Hepatocyte (in vitro differentiated cells): ENCODE measurements at regions not wholly inside any gene's neighbourhood (a gene's known extent, or its start where the extent isn't known, plus 50 kb on each side); places are given as distances from the start of the nearest gene placed in this dataset.

Experiments
- EZH2phosphoT487 ChIP-seq: fragments of 200-600 bp; sonication (generic); IDR thresholded peaks from one replicate; pipeline ENCODE4 v1.6.1; 2018; ENCODE audit warnings: antibody characterized with exemption, mild to moderate bottlenecking, low read depth, moderate library complexity; ENCODE audit not compliant: unreplicated experiment, severe bottlenecking
- TF ChIP-seq, protein P1 (sequence below): fragments of 200-600 bp; sonication (generic); IDR thresholded peaks from 2 replicates; pipeline ENCODE4 v1.5.1; 2016; ENCODE audit warnings: antibody characterized with exemption, mild to moderate bottlenecking; ENCODE audit not compliant: poor library complexity

DNA sequence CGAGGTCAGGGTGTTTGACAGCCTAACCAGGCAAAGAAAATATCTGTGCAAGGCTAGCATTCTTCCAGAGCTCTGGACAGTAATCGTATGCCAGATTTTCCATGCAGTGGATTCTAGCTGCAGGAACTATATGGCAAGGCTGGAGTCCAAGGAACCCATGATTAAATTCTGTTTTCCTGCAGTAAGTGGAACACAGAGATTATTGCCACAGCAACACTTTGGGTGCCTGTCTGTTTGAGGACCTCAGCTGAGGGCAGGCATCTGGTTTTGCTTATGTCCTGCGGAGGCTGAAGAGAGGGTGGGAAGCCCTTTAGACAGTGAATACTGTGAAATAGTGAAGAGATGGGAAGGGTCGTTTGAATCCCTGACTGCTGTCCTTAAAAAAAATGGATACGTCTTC lies 104.4 kb downstream of the DAD1 start:
- TF ChIP-seq, protein P1, sequence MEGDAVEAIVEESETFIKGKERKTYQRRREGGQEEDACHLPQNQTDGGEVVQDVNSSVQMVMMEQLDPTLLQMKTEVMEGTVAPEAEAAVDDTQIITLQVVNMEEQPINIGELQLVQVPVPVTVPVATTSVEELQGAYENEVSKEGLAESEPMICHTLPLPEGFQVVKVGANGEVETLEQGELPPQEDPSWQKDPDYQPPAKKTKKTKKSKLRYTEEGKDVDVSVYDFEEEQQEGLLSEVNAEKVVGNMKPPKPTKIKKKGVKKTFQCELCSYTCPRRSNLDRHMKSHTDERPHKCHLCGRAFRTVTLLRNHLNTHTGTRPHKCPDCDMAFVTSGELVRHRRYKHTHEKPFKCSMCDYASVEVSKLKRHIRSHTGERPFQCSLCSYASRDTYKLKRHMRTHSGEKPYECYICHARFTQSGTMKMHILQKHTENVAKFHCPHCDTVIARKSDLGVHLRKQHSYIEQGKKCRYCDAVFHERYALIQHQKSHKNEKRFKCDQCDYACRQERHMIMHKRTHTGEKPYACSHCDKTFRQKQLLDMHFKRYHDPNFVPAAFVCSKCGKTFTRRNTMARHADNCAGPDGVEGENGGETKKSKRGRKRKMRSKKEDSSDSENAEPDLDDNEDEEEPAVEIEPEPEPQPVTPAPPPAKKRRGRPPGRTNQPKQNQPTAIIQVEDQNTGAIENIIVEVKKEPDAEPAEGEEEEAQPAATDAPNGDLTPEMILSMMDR = no peak
- no peak for TF ChIP-seq EZH2phosphoT487
